ENCODE measurements at regions not wholly inside any gene's neighbourhood (a gene's known extent, or its start where the extent isn't known, plus 50 kb on each side); places are given as distances from the start of the nearest gene placed in this dataset.
A peak's percentile ranks its signal among the peaks of the same experiment; 100 is the strongest.

GRCh38 chr9:116078640-116079039 is 75.0 kb upstream of the PAPPA start:
- DNase-seq (ENCODE audit: low read depth) = no peak

DNA sequence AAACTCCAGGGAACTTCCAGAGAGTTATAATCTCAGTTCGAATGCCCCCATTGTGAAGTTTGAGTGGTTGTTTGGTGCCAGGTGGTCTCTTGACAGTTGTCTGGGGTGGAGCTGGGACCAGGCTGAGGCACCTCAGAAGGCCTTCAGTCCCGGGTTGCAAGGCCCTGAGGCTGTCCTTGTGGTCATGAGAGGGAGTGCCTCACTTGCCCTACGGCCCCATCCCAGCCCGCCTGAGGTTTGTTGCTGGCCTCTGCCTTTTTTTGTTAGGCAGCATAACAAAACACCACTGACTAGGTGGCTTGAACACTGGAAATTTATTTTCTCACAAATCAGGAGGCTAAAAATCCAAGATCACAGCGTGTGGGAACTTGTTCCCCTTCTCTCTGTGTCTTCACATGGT is 73.0 kb upstream of the PAPPA start:
- DNase-seq (ENCODE audit: low read depth) = no peak

DNA sequence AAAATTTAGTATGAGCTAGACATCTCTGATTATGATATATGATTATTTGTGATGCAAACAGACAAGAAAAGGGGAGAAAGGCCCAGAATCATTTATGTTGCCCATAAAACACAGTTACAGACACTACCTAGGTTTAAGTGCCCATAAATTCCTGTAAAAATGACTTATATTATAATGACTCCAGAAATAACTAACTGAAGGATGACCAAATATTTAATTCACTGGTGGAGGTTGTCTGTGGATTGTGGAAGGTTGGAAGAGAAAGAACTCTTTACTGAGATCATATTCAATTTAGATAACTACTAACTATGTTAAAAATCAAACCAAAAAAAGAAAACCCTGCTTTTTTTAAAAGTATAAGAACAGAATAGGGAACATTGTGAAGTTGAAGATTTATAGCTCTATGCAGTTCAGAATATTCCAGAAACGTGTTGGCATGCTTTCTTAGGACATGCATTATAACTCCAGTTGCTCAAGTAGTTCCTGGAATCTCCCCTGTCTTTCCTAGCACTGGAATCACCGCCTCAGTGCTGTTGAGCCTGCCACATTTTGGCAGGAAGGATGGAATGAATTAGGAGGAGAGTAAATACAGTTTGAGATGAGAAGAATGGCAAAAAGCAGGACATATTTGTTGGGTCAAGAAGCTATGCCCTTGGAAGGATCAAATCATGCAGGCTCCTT is 72.0 kb upstream of the PAPPA start:
- DNase-seq (ENCODE audit: low read depth) = no peak

GRCh38 chr9:116083837-116084236 is 69.8 kb upstream of the PAPPA start:
- no peak for DNase-seq (ENCODE audit: low read depth)

DNA sequence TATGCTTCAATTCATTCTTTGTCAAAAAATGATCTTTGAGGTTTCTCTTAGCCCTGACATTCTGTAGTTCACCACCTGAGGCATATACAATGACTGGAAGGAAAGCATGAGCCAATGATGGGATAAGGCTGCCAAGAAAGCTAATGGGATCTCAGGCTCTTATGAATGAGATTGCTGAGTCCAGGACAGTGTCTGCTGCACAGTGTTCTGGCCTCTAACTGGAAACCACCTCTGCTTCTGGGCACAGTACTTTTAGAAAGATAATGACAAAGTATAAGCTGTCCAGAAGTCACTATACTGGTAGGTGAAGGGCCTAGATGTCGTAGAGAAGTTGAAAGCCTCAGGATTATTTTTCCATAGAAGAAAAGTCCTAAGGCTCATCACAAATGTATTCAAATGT is 69.1 kb upstream of the PAPPA start:
- DNase-seq (ENCODE audit: low read depth) = peak; percentile 56

DNA sequence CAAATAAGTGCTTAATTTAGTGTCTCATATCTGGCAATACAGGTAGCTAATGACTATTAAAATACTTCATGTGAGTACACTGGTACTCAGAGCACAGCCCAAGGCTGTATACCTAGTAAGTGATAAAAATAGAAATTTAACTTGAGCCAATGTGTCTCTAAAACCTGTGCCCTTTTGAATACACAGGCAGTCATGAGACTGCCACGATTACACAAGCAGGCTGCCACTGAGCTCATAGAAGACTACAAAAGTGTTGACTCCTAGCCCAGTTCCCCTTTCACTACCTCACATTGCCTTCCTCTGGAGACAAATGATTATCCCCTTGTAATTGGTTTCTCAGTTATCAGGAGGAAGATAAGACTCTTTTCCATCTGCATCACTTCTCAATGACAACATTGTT is 66.3 kb upstream of the PAPPA start:
- DNase-seq (ENCODE audit: low read depth) = peak; percentile 89

DNA sequence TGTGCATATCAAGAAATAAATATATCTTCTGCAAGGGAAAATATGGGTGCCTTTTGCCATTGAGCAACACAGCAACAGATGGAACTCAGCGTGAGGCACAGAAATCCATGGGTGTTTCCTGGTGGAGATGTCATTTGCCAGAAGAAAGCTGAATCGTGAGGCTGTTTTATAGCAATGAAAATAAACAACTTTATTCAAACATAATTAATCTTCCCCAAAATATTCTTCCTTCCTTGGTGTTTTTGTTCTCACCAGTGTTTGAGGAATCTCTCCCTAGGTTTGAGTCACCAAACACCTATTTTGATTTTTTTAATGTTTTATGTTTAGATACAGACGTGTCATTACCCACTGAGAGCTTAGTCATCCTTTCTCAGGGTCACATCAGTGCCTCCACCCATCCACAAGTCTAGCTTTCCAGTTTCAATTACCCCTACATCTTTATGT is 65.8 kb upstream of the PAPPA start:
- DNase-seq (ENCODE audit: low read depth) = peak; percentile 81

DNA sequence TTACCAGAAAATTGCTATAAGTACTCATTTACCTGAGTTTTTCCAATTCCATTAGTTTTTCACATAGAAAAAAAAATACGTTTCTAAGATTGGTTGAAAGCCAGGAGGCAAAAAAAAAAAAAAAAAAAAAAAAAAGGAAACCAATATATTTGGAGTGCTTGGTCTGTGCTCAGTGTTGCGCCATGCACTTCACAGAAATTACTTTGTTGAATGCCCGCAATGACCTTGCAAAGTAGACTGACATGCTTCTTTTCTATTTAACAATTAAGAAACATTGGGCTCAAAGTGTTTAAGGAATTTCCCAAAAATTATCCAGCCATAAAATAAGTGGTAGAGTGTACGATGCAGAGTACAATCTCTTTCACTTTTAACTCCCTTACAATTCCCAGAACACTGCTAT is 65.2 kb upstream of the PAPPA start:
- DNase-seq (ENCODE audit: low read depth) = peak; percentile 47

GRCh38 chr9:116090030-116090770 is 63.4 kb upstream of the PAPPA start:
- no peak for DNase-seq (ENCODE audit: low read depth)

- DNase-seq (ENCODE audit: low read depth) = no peak
Measured at GRCh38 chr9:116094846-116095245, 58.7 kb upstream of the PAPPA start.

- peak; percentile 58 for DNase-seq (ENCODE audit: low read depth)
Measured at GRCh38 chr9:116095403-116095802, 58.2 kb upstream of the PAPPA start.

DNA sequence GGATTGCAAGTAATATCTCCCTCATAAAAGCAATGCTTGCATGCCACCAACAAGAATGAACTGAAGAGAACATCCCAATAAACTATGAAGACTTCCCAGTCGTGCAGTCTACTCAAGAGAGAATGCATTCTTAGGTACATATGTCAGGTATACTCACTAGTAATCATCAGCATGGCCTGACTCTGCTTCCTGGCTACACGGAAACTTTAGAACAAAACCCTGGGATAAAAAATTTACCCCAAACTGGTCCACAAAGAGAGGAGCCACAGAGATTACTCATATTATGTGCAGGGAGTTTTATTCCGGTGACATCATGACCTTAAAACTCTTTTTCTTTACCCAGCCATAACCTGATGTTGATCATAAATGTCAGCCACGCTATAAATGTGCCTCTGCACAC is 57.5 kb upstream of the PAPPA start:
- DNase-seq (ENCODE audit: low read depth) = peak; percentile 49

- DNase-seq (ENCODE audit: low read depth) = no peak
Measured at GRCh38 chr9:116096853-116097252, 56.7 kb upstream of the PAPPA start.

- DNase-seq (ENCODE audit: low read depth) = no peak
Measured at GRCh38 chr9:116098476-116098875, 55.1 kb upstream of the PAPPA start.

- no peak for DNase-seq (ENCODE audit: low read depth)
Measured at GRCh38 chr9:116099821-116100220, 53.8 kb upstream of the PAPPA start.

DNA sequence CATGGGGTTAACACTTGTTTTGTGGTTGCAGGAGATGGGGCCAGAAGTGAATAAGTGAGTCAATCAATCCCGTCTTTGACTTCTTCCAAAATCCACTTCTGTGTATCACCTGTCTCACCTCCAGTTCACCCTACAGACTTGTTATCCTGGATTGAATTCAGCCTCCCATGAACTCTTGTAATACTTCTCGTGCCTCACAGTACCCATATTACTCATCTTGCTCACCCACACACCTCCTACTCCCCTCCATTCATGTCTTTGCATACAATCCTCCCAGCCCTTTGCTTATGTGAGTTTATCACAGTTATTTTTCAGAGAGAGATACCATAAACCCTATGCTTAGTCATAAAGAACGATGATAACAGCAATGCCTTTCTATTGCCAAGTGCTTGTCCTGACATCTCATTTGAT is 52.9 kb upstream of the PAPPA start:
- DNase-seq (ENCODE audit: low read depth) = no peak

DNA sequence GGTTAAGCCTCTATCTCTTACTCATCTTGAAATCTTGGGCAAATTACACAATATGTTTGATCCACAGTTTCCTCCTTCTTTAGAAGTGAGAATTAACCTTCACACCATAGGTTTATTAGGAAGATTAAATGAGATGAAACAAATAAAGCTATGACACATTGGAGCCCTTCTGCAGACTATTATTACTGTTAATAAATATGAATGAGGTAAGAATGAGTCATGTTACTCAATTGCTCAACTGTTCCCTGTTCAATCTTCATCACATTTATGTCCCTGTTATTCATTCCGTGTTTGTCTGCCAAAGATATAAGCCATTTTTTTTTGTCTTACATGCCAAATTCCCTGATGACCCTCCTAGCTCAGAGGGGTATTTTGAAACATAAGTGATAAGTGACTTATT is 52.1 kb upstream of the PAPPA start:
- DNase-seq (ENCODE audit: low read depth) = peak; percentile 90

- no peak for DNase-seq (ENCODE audit: low read depth)
Measured at GRCh38 chr9:116102596-116102995, 51.0 kb upstream of the PAPPA start.
